ENCODE measurements at regions not wholly inside any gene's neighbourhood (a gene's known extent, or its start where the extent isn't known, plus 50 kb on each side); places are given as distances from the start of the nearest gene placed in this dataset.

DNA sequence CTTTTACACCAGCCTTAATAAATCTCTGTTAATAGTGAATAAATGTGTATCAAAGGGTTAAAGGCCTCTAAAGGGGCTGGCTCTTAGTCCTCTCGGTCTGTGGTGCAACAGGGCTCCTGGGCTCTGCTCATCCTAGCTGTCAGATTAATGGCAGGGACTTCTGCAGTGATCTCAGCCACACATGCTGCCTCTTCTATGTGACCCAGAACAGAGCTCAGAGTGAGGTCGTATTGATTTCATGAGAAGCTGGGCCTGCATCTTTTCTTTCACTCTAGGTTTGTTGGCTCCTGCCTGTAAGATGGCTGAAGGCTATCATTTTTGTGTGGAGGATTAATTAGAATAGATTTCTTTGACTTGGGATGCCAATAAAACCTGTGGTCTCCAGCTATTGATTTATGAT lies 165.0 kb upstream of the GLRA1 start:
- ATAC-seq (no peak), DNase-seq (no peak)
- intact Hi-C loops (cut with DNase I), result no loop called here
- 55% methylated on average over 2 of the region's 2 CpGs for WGBS (ENCODE audit: insufficient coverage, low coverage, low lambda C conversion rate, missing lambda C conversion rate)
- TF ChIP-seq POLR2A (IDR thresholded peaks at IDR 0.05), result no peak
- TF ChIP-seq CTCF (IDR thresholded peaks at IDR 0.05), result no peak
- Histone ChIP-seq H3K27ac (no peak overlapping the region), H3K4me3 (no peak overlapping the region), H3K9me3 (no peaks in the 10 kb centered on the region), H3K27me3 (no peaks in the 10 kb centered on the region), H3K4me1 (no peaks in the 10 kb centered on the region), H3K36me3 (no peaks in the 10 kb centered on the region)

DNA sequence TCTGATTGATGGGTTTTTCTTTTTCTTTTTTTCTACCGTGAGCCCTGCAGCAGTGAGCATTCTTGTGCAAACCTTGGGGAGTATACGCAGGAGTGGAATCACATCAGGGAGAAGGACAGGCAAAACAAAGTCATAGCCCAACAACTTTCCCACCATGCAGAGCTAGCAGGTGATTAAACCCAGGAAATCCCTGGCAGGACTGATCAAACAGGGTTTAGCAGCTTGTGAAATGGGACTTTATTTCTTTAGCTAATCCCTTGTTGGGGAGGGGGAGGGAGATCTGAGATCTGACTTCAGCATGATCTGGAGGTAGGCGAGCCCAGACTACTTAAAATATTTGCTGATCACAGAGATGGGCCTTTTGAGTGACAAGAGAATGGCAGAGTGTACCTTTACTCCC lies 162.0 kb upstream of the GLRA1 start:
- H3K27me3 ChIP-seq, result no peaks in the 10 kb centered on the region
- WGBS (ENCODE audit: insufficient coverage, low coverage, low lambda C conversion rate, missing lambda C conversion rate), result 37% methylated on average over 3 of the region's 3 CpGs
- no peak overlapping the region for H3K27ac ChIP-seq
- intact Hi-C loops (cut with DNase I), result no loop called here
- H3K9me3 ChIP-seq, result no peaks in the 10 kb centered on the region
- H3K36me3 ChIP-seq, result no peaks in the 10 kb centered on the region
- no peaks in the 10 kb centered on the region for H3K4me1 ChIP-seq
- DNase-seq (no peak), ATAC-seq (no peak)
- TF ChIP-seq POLR2A (IDR thresholded peaks at IDR 0.05) (no peak), CTCF (IDR thresholded peaks at IDR 0.05) (no peak)
- no peak overlapping the region for H3K4me3 ChIP-seq

- 57% methylated on average over 4 of the region's 4 CpGs for WGBS (ENCODE audit: insufficient coverage, low coverage, low lambda C conversion rate, missing lambda C conversion rate)
- Histone ChIP-seq H3K27me3 (no peaks in the 10 kb centered on the region), H3K9me3 (no peaks in the 10 kb centered on the region), H3K36me3 (no peaks in the 10 kb centered on the region), H3K27ac (no peak overlapping the region), H3K4me1 (no peaks in the 10 kb centered on the region), H3K4me3 (no peak overlapping the region)
- ATAC-seq, result no peak
- no peak for DNase-seq
- intact Hi-C loops (cut with DNase I), result no loop called here
- no peak for TF ChIP-seq POLR2A (IDR thresholded peaks at IDR 0.05)
- TF ChIP-seq CTCF (IDR thresholded peaks at IDR 0.05), result no peak
These were observed 159.8 kb upstream of the GLRA1 start for GRCh38 chr5:152084476-152084875.

DNA sequence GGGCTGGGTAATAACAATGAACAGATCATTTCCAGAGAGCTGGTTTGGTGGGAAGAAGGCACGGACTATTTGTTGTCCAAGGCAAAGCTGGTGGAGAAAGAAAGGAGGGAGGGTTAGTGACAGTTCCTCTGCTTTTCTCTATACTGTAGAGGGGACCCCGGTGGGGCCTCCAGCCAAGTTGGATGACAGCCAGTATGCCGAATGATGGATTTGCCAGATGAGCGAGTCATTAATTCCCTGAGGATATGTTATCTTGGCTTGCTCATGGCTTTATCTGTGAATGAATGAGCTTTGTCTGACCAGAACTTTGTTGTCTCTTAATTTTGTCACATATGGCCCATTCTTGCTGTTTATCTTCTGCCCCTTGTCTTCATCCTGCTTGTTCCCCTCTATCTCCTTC lies 158.6 kb upstream of the GLRA1 start:
- 34% methylated on average over 4 of the region's 4 CpGs for WGBS (ENCODE audit: insufficient coverage, low coverage, low lambda C conversion rate, missing lambda C conversion rate)

More for the DNA sequence above, 158.6 kb upstream of the GLRA1 start:
- ATAC-seq, result no peak
- no peaks in the 10 kb centered on the region for H3K9me3 ChIP-seq
- TF ChIP-seq CTCF (IDR thresholded peaks at IDR 0.05), result no peak
- TF ChIP-seq POLR2A (IDR thresholded peaks at IDR 0.05), result no peak
- DNase-seq, result no peak
- H3K36me3 ChIP-seq, result no peaks in the 10 kb centered on the region
- intact Hi-C loops (cut with DNase I), result no loop called here
- no peaks in the 10 kb centered on the region for H3K4me1 ChIP-seq
- no peak overlapping the region for H3K4me3 ChIP-seq
- H3K27ac ChIP-seq, result no peak overlapping the region
- H3K27me3 ChIP-seq, result no peaks in the 10 kb centered on the region

Data from right lobe of liver (tissue), 6 donors.